AG04450 (cell line): ENCODE measurements at regions not wholly inside any gene's neighbourhood (a gene's known extent, or its start where the extent isn't known, plus 50 kb on each side); places are given as distances from the start of the nearest gene placed in this dataset.

Experiments used
- CTCF ChIA-PET: fragments of 300-600, 350-600 bp; formaldehyde crosslinking; extraction: SDS; loops from one replicate; lab custom pipeline; 2022; ENCODE audit warnings: antibody characterized with exemption, inconsistent platforms; lab: Charles Lee
- POLR2A ChIA-PET: fragments of 350-600 bp; formaldehyde crosslinking; extraction: SDS; loops from one replicate; lab custom pipeline; 2021; ENCODE audit warnings: antibody characterized with exemption, inconsistent platforms; lab: Yijun Ruan, JAX
- DNase-seq: peaks from one replicate; pipeline ENCODE4 v3.0.0-alpha.2; 2011; ENCODE audit warnings: low read depth, low spot score
- H3K27ac ChIP-seq: one replicate; pipeline ENCODE4 v1.5.1; 2012; ENCODE audit warnings: low read depth, low read length, control low read depth
- H3K27me3 ChIP-seq: one replicate; pipeline ENCODE4 v1.6.0; 2012; ENCODE audit warnings: low read length; ENCODE audit not compliant: control insufficient read depth, insufficient read depth
- H3K4me3 ChIP-seq: 2 replicates; pipeline ENCODE4 v1.5.1; 2011; ENCODE audit warnings: mild to moderate bottlenecking, low read depth, low read length, control low read depth
- H3K9me3 ChIP-seq: 2 replicates; pipeline ENCODE4 v1.5.1; 2012; ENCODE audit warnings: low read length; ENCODE audit not compliant: control insufficient read depth, insufficient read depth
- TF ChIP-seq, protein P1 (sequence below): IDR thresholded peaks from 2 replicates; pipeline ENCODE4 v1.5.1; 2011; ENCODE audit warnings: low read depth, low read length, control low read depth, inconsistent platforms

GRCh38 chr7:98705626-98706025, 88.5 kb downstream of the NPTX2 start:
- ChIA-PET POLR2A (no interaction called here), CTCF (no interaction called here)
- DNase-seq = no peak
- Histone ChIP-seq H3K9me3 (peaks cover 29% of the 10 kb centered on the region), H3K4me3 (no peak overlapping the region), H3K27me3 (no peaks in the 10 kb centered on the region), H3K27ac (no peak overlapping the region)
- TF ChIP-seq, protein P1, sequence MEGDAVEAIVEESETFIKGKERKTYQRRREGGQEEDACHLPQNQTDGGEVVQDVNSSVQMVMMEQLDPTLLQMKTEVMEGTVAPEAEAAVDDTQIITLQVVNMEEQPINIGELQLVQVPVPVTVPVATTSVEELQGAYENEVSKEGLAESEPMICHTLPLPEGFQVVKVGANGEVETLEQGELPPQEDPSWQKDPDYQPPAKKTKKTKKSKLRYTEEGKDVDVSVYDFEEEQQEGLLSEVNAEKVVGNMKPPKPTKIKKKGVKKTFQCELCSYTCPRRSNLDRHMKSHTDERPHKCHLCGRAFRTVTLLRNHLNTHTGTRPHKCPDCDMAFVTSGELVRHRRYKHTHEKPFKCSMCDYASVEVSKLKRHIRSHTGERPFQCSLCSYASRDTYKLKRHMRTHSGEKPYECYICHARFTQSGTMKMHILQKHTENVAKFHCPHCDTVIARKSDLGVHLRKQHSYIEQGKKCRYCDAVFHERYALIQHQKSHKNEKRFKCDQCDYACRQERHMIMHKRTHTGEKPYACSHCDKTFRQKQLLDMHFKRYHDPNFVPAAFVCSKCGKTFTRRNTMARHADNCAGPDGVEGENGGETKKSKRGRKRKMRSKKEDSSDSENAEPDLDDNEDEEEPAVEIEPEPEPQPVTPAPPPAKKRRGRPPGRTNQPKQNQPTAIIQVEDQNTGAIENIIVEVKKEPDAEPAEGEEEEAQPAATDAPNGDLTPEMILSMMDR = no peak

DNA sequence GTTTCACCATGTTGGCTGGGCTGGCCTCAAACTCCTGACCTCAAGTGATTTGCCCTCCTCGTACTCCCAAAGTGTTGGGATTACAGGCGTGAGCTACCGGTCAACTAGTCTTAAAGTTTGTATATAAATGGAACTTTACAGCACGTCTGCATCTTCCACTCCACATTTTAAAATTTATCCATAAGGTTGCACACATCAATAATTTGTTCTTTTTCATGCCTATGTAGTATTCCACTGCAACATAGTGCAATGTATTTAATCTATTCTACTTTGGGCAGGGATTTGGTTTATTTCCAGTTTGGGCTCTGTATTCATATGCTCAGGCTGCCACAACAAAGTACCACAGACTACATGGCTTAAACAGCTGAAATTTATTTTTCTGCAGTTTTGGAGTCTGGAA, 90.0 kb downstream of the NPTX2 start:
- H3K9me3 ChIP-seq = peaks cover 32% of the 10 kb centered on the region
- H3K27ac ChIP-seq = no peak overlapping the region
- H3K27me3 ChIP-seq = no peaks in the 10 kb centered on the region
- no peak for DNase-seq
- H3K4me3 ChIP-seq = no peak overlapping the region
- ChIA-PET POLR2A (no interaction called here), CTCF (no interaction called here)
- TF ChIP-seq, protein P1 = no peak

GRCh38 chr7:98711945-98712344, 94.9 kb downstream of the NPTX2 start:
- H3K27ac ChIP-seq = no peak overlapping the region
- DNase-seq = no peak
- H3K9me3 ChIP-seq = peaks cover 11% of the 10 kb centered on the region
- CTCF ChIA-PET = no interaction called here
- H3K4me3 ChIP-seq = no peak overlapping the region
- no peaks in the 10 kb centered on the region for H3K27me3 ChIP-seq
- TF ChIP-seq, protein P1 = no peak
- POLR2A ChIA-PET = no interaction called here

GRCh38 chr7:98713165-98713810, 96.2 kb downstream of the NPTX2 start:
- Histone ChIP-seq H3K9me3 (peaks cover 11% of the 10 kb centered on the region), H3K27ac (no peak overlapping the region), H3K27me3 (no peaks in the 10 kb centered on the region), H3K4me3 (no peak overlapping the region)
- TF ChIP-seq, protein P1 = no peak
- ChIA-PET POLR2A (no interaction called here), CTCF (no interaction called here)
- DNase-seq = no peak

- no peak overlapping the region for H3K27ac ChIP-seq
- peaks cover 10% of the 10 kb centered on the region for H3K9me3 ChIP-seq
- DNase-seq = no peak
- TF ChIP-seq, protein P1 = no peak
- no peak overlapping the region for H3K4me3 ChIP-seq
- CTCF ChIA-PET = no interaction called here
- POLR2A ChIA-PET = no interaction called here
- H3K27me3 ChIP-seq = no peaks in the 10 kb centered on the region
Measured at GRCh38 chr7:98719396-98719795, 102.3 kb downstream of the NPTX2 start.
